ENCODE measurements at regions not wholly inside any gene's neighbourhood (a gene's known extent, or its start where the extent isn't known, plus 50 kb on each side); places are given as distances from the start of the nearest gene placed in this dataset.

DNA sequence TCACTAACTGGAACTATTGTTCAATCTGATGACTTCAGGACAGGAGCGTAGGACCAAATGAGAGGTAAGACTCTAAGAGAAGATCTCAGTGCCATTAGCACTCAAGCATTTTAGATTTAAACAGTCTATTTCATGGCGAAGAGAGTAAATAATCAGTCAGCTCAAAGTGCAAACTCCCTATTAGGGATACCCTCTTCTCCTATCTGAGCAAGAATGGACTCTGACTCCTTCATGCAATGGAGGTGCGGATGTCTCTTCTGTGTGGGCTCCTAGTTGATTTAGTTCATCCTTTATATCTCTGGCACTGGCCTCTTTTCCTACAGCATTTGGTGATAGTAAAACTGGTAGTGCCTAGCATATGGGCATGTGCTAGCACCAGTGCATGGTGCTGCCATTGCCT is 144.6 kb downstream of the SMC2 start:
- Mint-ChIP-seq H3K27ac (no peak overlapping the region), H3K4me1 (no peaks in the 10 kb centered on the region), H3K36me3 (ENCODE audit: low read depth) (no peaks in the 10 kb centered on the region), H3K9me3 (peaks cover 13% of the 10 kb centered on the region), H3K27me3 (ENCODE audit: insufficient read depth) (no peaks in the 10 kb centered on the region), H3K4me3 (no peak overlapping the region)
- H3K9me3 ChIP-seq (ENCODE audit: control insufficient read depth, low read length), result peaks cover 10% of the 10 kb centered on the region
- TF ChIP-seq, protein P1, sequence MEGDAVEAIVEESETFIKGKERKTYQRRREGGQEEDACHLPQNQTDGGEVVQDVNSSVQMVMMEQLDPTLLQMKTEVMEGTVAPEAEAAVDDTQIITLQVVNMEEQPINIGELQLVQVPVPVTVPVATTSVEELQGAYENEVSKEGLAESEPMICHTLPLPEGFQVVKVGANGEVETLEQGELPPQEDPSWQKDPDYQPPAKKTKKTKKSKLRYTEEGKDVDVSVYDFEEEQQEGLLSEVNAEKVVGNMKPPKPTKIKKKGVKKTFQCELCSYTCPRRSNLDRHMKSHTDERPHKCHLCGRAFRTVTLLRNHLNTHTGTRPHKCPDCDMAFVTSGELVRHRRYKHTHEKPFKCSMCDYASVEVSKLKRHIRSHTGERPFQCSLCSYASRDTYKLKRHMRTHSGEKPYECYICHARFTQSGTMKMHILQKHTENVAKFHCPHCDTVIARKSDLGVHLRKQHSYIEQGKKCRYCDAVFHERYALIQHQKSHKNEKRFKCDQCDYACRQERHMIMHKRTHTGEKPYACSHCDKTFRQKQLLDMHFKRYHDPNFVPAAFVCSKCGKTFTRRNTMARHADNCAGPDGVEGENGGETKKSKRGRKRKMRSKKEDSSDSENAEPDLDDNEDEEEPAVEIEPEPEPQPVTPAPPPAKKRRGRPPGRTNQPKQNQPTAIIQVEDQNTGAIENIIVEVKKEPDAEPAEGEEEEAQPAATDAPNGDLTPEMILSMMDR (conservative IDR thresholded peaks at IDR 0.05), result no peak
- no peak overlapping the region for H3K9ac ChIP-seq (ENCODE audit: extremely low read depth, low read length, poor library complexity, severe bottlenecking)
- H3K4me3 ChIP-seq (ENCODE audit: low read length), result no peak overlapping the region
- no peaks in the 10 kb centered on the region for H3K36me3 ChIP-seq (ENCODE audit: control insufficient read depth, insufficient read depth, low read length)
- 0 to 62% methylated on average over 1 to 3 of the region's 3 CpGs for WGBS, 2 experiments (ENCODE audit: insufficient coverage in 1 of 2, insufficient read length in 1 of 2)
- H3K27ac ChIP-seq (ENCODE audit: low read depth, low read length), result no peak overlapping the region
- DNase-seq, result no peak
- no peaks in the 10 kb centered on the region for H3K27me3 ChIP-seq (ENCODE audit: control insufficient read depth, insufficient read depth, low read length, poor library complexity, severe bottlenecking)
- no peaks in the 10 kb centered on the region for H3K4me1 ChIP-seq (ENCODE audit: control insufficient read depth, insufficient read depth, low read length)

- peaks cover 7% of the 10 kb centered on the region for H3K9me3 Mint-ChIP-seq
These were observed 146.8 kb downstream of the SMC2 start for GRCh38 chr9:104240890-104241289.

DNA sequence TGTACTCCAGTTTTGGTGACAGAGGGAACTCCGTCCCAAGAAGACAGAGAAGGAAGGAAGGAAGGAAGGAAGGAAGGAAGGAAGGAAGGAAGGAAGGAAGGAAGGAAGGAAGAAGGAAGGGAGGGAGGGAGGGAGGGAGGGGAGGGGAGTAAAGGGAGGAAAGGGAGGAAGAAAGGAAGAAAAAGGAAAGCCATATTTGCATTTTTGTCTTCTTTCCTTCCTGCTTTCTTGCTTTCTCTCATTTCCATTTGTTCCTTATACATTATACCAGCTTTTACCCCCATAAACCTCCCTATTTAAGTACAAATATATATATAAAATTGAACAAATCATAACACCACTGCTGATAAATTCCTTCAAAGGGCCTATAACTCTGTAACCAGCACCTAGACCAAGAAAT is 151.8 kb downstream of the SMC2 start:
- no peak for DNase-seq

More at GRCh38 chr9:104240890-104241289, 146.8 kb downstream of the SMC2 start:
- Mint-ChIP-seq H3K27ac (no peak overlapping the region), H3K4me3 (no peak overlapping the region), H3K36me3 (ENCODE audit: low read depth) (no peaks in the 10 kb centered on the region), H3K27me3 (ENCODE audit: insufficient read depth) (no peaks in the 10 kb centered on the region), H3K4me1 (no peaks in the 10 kb centered on the region)
- Histone ChIP-seq H3K36me3 (ENCODE audit: control insufficient read depth, insufficient read depth, low read length) (no peaks in the 10 kb centered on the region), H3K9me3 (ENCODE audit: control insufficient read depth, low read length) (peaks cover 6% of the 10 kb centered on the region), H3K4me1 (ENCODE audit: control insufficient read depth, insufficient read depth, low read length) (no peaks in the 10 kb centered on the region), H3K27me3 (ENCODE audit: control insufficient read depth, insufficient read depth, low read length, poor library complexity, severe bottlenecking) (no peaks in the 10 kb centered on the region), H3K4me3 (ENCODE audit: low read length) (no peak overlapping the region), H3K9ac (ENCODE audit: extremely low read depth, low read length, poor library complexity, severe bottlenecking) (no peak overlapping the region), H3K27ac (ENCODE audit: low read depth, low read length) (no peak overlapping the region)
- no peak for DNase-seq
- WGBS, 2 experiments (ENCODE audit: insufficient coverage in 1 of 2, insufficient read length in 1 of 2), result 94 to 97% methylated on average over 2 of the region's 2 CpGs
- TF ChIP-seq, protein P1 (conservative IDR thresholded peaks at IDR 0.05), result no peak

More for the DNA sequence above, 151.8 kb downstream of the SMC2 start:
- no peaks in the 10 kb centered on the region for H3K9me3 Mint-ChIP-seq
- H3K27me3 Mint-ChIP-seq (ENCODE audit: insufficient read depth), result no peaks in the 10 kb centered on the region
- no peaks in the 10 kb centered on the region for H3K36me3 ChIP-seq (ENCODE audit: control insufficient read depth, insufficient read depth, low read length)
- H3K4me3 ChIP-seq (ENCODE audit: low read length), result no peak overlapping the region
- H3K4me1 Mint-ChIP-seq, result no peaks in the 10 kb centered on the region
- H3K27ac Mint-ChIP-seq, result no peak overlapping the region
- no peak overlapping the region for H3K27ac ChIP-seq (ENCODE audit: low read depth, low read length)
- no peaks in the 10 kb centered on the region for H3K27me3 ChIP-seq (ENCODE audit: control insufficient read depth, insufficient read depth, low read length, poor library complexity, severe bottlenecking)
- H3K9me3 ChIP-seq (ENCODE audit: control insufficient read depth, low read length), result no peaks in the 10 kb centered on the region
- TF ChIP-seq, protein P1 (conservative IDR thresholded peaks at IDR 0.05), result no peak
- WGBS, 2 experiments (ENCODE audit: insufficient coverage in 1 of 2, insufficient read length in 1 of 2), result 95% methylated on average over 1 of the region's 1 CpG; no CpG with 5 or more reads in 1 of the 2 experiments
- no peaks in the 10 kb centered on the region for H3K4me1 ChIP-seq (ENCODE audit: control insufficient read depth, insufficient read depth, low read length)
- H3K36me3 Mint-ChIP-seq (ENCODE audit: low read depth), result no peaks in the 10 kb centered on the region
- no peak overlapping the region for H3K9ac ChIP-seq (ENCODE audit: extremely low read depth, low read length, poor library complexity, severe bottlenecking)
- H3K4me3 Mint-ChIP-seq, result no peak overlapping the region
